Esophagus muscularis mucosa (tissue), 4 donors: ENCODE measurements at regions not wholly inside any gene's neighbourhood (a gene's known extent, or its start where the extent isn't known, plus 50 kb on each side); places are given as distances from the start of the nearest gene placed in this dataset.

Experiments used
- DNase-seq: peaks from one replicate; pipeline ENCODE4 v3.0.0-alpha.2; 2017; ENCODE audit errors: extremely low spot score
- H3K27ac ChIP-seq, 4 donors: fragments of 200-600 bp; sonication (generic); replicated peaks in 1 of 4; 1 replicate in 3 of 4; 2 replicates in 1 of 4; pipeline ENCODE4 v1.5.1; 2016 to 2019; ENCODE audit warnings: mild to moderate bottlenecking in 1 of 4
- H3K27me3 ChIP-seq, 4 donors: fragments of 200-600 bp; sonication (generic); one replicate each; pipeline versions ENCODE4 v1.5.1 to v1.6.0; 2016 to 2019
- H3K36me3 ChIP-seq, 4 donors: fragments of 200-600 bp; sonication (generic); one replicate each; pipeline ENCODE4 v1.5.1; 2016 to 2019
- H3K4me1 ChIP-seq, 4 donors: fragments of 200-600 bp; sonication (generic); one replicate each; pipeline ENCODE4 v1.5.1; 2016 to 2019
- H3K4me3 ChIP-seq, 4 donors: fragments of 200-600 bp; sonication (generic); 1 replicate in 2 of 4; 2 replicates in 2 of 4; pipeline ENCODE4 v1.5.1; 2016 to 2019; ENCODE audit warnings: mild to moderate bottlenecking in 4 of 4, moderate library complexity in 1 of 4
- H3K9me3 ChIP-seq, 4 donors: fragments of 200-600 bp; sonication (generic); 1 replicate in 3 of 4; 2 replicates in 1 of 4; pipeline ENCODE4 v1.5.1; 2016 to 2019
- CTCF ChIP-seq, 3 experiments: fragments of 200-600 bp in 2 of 3; fragments of 450-650 bp in 1 of 3; sonication (generic) in 2 of 3; IDR thresholded peaks; one replicate each; pipeline ENCODE4 v1.5.1; 2017 to 2019; ENCODE audit warnings: antibody characterized with exemption in 3 of 3, mild to moderate bottlenecking in 2 of 3, moderate library complexity in 1 of 3
- EP300 ChIP-seq: sonication (generic); formaldehyde crosslinking; IDR thresholded peaks from one replicate; pipeline ENCODE4 v1.6.1; 2017; ENCODE audit warnings: antibody characterized with exemption
- POLR2A ChIP-seq: fragments of 450-650 bp; IDR thresholded peaks from one replicate; pipeline ENCODE4 v1.6.1; 2017; ENCODE audit warnings: antibody characterized with exemption, moderate library complexity, mild to moderate bottlenecking, low read depth
- POLR2AphosphoS5 ChIP-seq, 2 donors: sonication (generic); formaldehyde crosslinking; IDR thresholded peaks; one replicate each; pipeline ENCODE4 v1.6.1; 2017; ENCODE audit warnings: antibody characterized with exemption in 2 of 2
- WGBS: methylation state at CpG from one replicate; pipeline ENCODE4 v1.1.5; 2018; 5-methylcytosine and 5-hydroxymethylcytosine counted together
- intact Hi-C: fragments of 100-400 bp; cut with DNase I; formaldehyde crosslinking; loops from one replicate; pipeline ENCODE4 v1.15.1; 2023

GRCh38 chr2:145702305-145702704, 1182.4 kb upstream of the ZEB2 start:
- Histone ChIP-seq H3K27ac (no peak overlapping the region), H3K36me3 (no peaks in the 10 kb centered on the region), H3K4me3 (no peak overlapping the region), H3K4me1 (no peaks in the 10 kb centered on the region), H3K27me3 (no peaks in the 10 kb centered on the region), H3K9me3 (peaks cover 0 to 7% (median 0%) of the 10 kb centered on the region in 4 donors)
- intact Hi-C loops, result no loop called here
- no peak for TF ChIP-seq POLR2AphosphoS5 (IDR thresholded peaks at IDR 0.05)
- TF ChIP-seq EP300, result no peak
- no peak for TF ChIP-seq POLR2A
- TF ChIP-seq CTCF (IDR thresholded peaks at IDR 0.05), result no peak
- WGBS, result 81% methylated on average over 1 of the region's 1 CpG
- DNase-seq, result no peak

- Histone ChIP-seq H3K36me3 (no peaks in the 10 kb centered on the region), H3K9me3 (no peaks in the 10 kb centered on the region), H3K4me3 (no peak overlapping the region), H3K4me1 (no peaks in the 10 kb centered on the region), H3K27ac (no peak overlapping the region), H3K27me3 (no peaks in the 10 kb centered on the region)
- 79% methylated on average over 3 of the region's 3 CpGs for WGBS
- TF ChIP-seq POLR2AphosphoS5 (IDR thresholded peaks at IDR 0.05), result no peak
- no peak for TF ChIP-seq EP300
- no peak for TF ChIP-seq CTCF (IDR thresholded peaks at IDR 0.05)
- TF ChIP-seq POLR2A, result no peak
- intact Hi-C loops, result no loop called here
- DNase-seq, result no peak
Measured at GRCh38 chr2:145692971-145693478, 1173.1 kb upstream of the ZEB2 start.

GRCh38 chr2:145691659-145692058, 1171.7 kb upstream of the ZEB2 start:
- 94% methylated on average over 5 of the region's 5 CpGs for WGBS
- H3K36me3 ChIP-seq, result no peaks in the 10 kb centered on the region
- H3K4me3 ChIP-seq, result no peak overlapping the region
- H3K4me1 ChIP-seq, result no peaks in the 10 kb centered on the region
- H3K27ac ChIP-seq, result no peak overlapping the region
- no peaks in the 10 kb centered on the region for H3K9me3 ChIP-seq
- no peak for TF ChIP-seq EP300
- intact Hi-C loops, result no loop called here
- no peaks in the 10 kb centered on the region for H3K27me3 ChIP-seq
- no peak for DNase-seq

GRCh38 chr2:145690183-145690778, 1170.4 kb upstream of the ZEB2 start:
- WGBS, result 94% methylated on average over 5 of the region's 5 CpGs
- no peak for DNase-seq
- Histone ChIP-seq H3K9me3 (no peaks in the 10 kb centered on the region), H3K27ac (no peak overlapping the region), H3K27me3 (no peaks in the 10 kb centered on the region), H3K36me3 (no peaks in the 10 kb centered on the region), H3K4me1 (no peaks in the 10 kb centered on the region), H3K4me3 (no peak overlapping the region)
- TF ChIP-seq CTCF (IDR thresholded peaks at IDR 0.05) (no peak), EP300 (no peak), POLR2AphosphoS5 (IDR thresholded peaks at IDR 0.05) (no peak), POLR2A (no peak)
- intact Hi-C loops, result no loop called here

DNA sequence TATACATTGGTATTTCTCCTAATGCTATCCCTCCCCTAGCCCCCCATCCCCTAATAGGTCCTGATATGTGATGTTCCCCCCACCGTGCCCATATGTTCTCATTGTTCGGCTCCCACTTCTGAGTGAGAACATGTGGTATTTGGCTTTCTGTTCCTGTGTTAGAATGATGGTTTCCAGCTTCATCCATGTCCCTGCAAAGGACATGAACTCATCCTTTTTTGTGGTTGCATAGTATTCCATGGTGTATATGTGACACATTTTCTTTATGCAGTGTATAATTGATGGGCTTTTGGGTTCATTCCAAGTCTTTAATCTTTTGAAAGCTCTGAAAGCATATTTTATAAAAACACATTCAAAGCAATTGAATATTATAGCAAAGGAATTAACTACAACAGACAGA, 1169.4 kb upstream of the ZEB2 start:
- no peak for TF ChIP-seq EP300
- no peak for TF ChIP-seq POLR2A
- TF ChIP-seq CTCF (IDR thresholded peaks at IDR 0.05), result no peak
- no peak for TF ChIP-seq POLR2AphosphoS5 (IDR thresholded peaks at IDR 0.05)
- no peak overlapping the region for H3K4me3 ChIP-seq
- no peaks in the 10 kb centered on the region for H3K4me1 ChIP-seq
- H3K9me3 ChIP-seq, result no peaks in the 10 kb centered on the region
- intact Hi-C loops, result no loop called here
- H3K27me3 ChIP-seq, result no peaks in the 10 kb centered on the region
- 100% methylated on average over 2 of the region's 2 CpGs for WGBS
- no peaks in the 10 kb centered on the region for H3K36me3 ChIP-seq
- DNase-seq, result no peak
- no peak overlapping the region for H3K27ac ChIP-seq
